Peyer's patch (tissue), 4 donors: ENCODE measurements at regions not wholly inside any gene's neighbourhood (a gene's known extent, or its start where the extent isn't known, plus 50 kb on each side); places are given as distances from the start of the nearest gene placed in this dataset.

Experiments
- POLR2A ChIP-seq, 2 donors: fragments of 450-650 bp; IDR thresholded peaks; one replicate each; pipeline ENCODE4 v1.5.1; 2017; ENCODE audit warnings: antibody characterized with exemption in 2 of 2, mild to moderate bottlenecking in 2 of 2, moderate library complexity in 2 of 2
- TF ChIP-seq, protein P1 (sequence below), 6 experiments: fragments of 450-650 bp in 4 of 6; fragments of 200-600 bp in 2 of 6; sonication (generic) in 1 of 6; IDR thresholded peaks; one replicate each; pipeline ENCODE4 v1.5.1; 2017 to 2019; ENCODE audit warnings: antibody characterized with exemption in 6 of 6, mild to moderate bottlenecking in 3 of 6, moderate library complexity in 1 of 6

DNA sequence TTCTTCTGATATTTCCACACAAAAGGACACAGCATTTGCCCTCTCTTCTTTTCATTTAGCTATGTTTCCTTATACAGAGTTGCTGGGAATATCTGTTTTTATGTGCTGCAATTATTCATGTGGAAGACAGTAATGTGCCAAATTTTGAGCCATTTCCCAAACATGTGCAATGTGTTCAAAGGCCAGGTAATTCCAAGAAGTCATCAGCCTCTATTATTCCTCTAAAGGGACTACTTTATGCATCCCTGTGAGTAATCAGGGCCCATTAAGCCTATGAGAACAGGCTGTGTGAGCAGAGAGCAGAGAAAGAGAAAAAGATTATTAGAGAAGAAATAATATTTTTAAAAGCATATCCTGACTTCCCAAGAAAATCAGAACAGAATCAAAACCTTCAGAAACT, 107.6 kb upstream of the OSR1 start:
- TF ChIP-seq, protein P1, sequence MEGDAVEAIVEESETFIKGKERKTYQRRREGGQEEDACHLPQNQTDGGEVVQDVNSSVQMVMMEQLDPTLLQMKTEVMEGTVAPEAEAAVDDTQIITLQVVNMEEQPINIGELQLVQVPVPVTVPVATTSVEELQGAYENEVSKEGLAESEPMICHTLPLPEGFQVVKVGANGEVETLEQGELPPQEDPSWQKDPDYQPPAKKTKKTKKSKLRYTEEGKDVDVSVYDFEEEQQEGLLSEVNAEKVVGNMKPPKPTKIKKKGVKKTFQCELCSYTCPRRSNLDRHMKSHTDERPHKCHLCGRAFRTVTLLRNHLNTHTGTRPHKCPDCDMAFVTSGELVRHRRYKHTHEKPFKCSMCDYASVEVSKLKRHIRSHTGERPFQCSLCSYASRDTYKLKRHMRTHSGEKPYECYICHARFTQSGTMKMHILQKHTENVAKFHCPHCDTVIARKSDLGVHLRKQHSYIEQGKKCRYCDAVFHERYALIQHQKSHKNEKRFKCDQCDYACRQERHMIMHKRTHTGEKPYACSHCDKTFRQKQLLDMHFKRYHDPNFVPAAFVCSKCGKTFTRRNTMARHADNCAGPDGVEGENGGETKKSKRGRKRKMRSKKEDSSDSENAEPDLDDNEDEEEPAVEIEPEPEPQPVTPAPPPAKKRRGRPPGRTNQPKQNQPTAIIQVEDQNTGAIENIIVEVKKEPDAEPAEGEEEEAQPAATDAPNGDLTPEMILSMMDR (IDR thresholded peaks at IDR 0.05): no peak
- no peak for TF ChIP-seq POLR2A (IDR thresholded peaks at IDR 0.05)
